ENCODE measurements at regions not wholly inside any gene's neighbourhood (a gene's known extent, or its start where the extent isn't known, plus 50 kb on each side); places are given as distances from the start of the nearest gene placed in this dataset.
"Not testable (repeated sequence)": the region's sequence is repeated elsewhere in the genome, so short reads cannot be mapped to it uniquely, and the experiment has no call there.

DNA sequence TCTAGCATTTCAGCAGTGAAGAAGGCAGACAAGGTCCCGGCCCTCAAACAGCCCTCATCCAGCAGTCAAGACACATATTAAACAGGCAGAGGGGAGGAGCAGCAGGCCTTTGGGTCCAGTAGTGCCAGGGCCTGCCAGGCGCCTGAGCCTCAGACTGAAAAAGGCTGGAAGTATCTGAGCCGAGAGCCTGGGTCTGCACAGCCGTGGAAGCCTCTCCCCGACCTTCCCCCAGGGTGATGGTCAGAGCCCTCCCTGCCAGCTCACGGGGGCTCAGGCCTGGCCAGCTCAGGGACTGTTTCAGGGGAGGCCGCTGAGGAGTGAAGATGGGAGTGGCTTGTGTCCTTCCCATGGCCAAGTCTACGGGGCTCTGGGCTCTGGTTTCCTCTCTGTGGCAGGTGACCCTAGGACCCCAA, 565.2 kb downstream of the PTPRU start:
- no peak for DNase-seq

DNA sequence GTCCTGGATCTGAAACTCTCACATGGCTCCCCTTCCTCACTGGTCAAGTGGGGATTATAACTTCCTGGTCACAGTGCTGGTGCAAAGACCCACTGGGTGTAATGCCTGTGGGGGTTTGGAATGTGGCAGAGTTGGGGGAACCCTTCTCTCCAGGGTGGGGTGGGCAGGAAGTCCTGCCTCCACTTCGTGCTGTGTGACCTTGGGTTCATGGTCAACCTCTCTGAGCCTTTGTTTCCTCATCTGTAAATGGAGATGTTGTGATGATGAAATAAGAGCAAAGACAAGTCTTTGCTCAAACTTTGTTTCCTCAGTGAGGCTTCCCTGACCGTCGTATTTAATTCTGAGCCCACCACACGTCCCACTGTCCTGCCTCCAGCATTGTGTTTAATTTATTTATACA, 564.7 kb downstream of the PTPRU start:
- DNase-seq: no peak

DNA sequence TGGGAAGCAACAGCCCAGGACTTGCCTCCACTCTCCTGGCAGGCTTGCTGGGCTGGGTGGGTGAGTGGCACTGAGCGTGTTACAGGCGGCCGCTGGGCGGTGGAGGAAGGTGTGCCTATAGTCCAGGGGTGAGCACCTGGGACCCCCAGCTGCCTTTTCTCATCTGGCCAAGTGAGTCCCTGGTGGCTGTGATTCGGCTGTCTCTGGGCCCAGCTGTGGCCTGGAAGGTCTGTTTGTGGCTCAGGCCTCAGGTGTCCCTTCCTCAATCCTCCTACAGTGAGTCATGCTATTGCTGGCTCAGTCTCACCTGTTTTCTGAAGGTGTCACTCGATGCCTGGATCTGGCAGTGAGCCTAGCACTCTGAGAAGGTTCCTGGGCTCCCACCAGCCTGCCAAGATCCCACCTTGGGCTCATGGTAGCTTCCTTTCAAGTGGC, 564.2 kb downstream of the PTPRU start:
- no peak for DNase-seq

GRCh38 chr1:29800120-29800519, 563.8 kb downstream of the PTPRU start:
- no peak for DNase-seq

GRCh38 chr1:29798699-29799566, 562.6 kb downstream of the PTPRU start:
- DNase-seq: no peak

- not testable (repeated sequence) for DNase-seq
Measured at GRCh38 chr1:29797125-29797524, 560.8 kb downstream of the PTPRU start.

DNA sequence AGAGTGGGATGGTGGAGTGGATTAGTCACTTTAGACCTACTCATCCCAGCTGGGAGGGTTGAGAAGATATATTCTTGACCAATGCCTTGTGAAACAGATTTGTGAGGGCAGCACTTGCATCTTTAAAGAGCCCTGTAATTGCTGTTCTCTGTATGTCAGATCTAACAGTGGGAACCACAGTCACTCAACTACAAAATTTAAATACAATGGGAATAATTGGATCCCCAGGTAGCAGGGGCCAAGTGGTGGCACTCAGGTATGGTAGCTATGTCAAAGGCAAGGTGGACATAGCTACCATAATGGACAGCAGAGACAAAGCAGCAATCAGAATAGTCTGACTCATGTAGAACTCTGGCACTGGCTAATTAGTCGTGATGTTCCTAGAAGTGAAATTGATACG, 559.6 kb downstream of the PTPRU start:
- DNase-seq: not testable (repeated sequence)

DNA sequence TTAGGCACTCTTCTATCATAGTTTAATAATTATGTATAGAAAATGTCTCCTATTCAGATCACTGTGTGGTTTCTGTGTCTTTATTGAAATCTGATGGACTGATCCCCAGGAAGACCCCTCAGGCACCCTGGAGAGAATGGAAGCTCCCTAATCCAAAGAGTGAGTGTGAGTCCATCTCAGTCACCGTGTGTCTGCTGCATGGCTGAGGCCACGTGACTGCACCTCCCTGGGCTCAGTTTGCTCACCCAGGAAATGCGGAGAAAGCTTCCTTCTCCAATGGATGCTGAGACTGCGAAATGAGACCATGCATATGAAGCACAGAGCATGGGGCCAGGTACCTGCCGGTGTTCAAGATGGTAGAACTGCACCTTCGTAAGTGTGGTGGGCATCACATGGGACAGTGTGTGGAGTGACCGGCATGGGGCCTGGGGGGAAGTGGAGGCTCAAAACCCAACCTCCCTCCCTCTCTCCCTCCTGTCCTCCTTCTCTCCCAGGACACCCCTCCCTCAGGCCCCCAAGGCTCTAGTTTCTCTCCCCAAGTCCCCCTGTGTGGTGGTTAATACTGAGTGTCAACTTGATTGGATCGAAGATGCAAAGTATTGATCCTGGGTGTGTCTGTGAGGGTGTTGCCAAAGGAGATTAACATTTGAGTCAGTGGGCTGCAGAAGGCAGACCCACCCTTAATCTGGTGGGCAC, 557.5 kb downstream of the PTPRU start:
- no peak for DNase-seq

DNA sequence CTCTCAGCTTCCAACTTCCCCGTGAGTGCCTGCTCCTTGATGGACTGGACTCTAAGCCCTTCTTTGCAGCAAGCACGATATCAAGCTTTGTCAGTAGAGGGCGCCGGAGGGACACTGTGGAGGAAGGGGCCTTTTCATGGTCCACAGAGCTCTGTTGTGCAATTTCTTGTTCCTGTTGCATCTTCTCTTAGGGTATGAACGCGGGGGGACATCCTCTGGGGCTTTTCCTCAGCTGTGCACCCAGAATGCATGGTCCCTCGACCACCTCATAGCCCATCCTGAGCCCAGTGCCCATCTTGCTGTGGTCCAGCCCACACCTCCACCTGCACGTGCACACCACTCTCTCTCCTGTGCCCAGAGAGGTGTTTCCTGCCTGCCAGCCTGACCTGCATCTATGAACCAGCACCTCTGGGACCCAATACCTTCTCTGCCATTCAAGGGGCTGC, 556.8 kb downstream of the PTPRU start:
- DNase-seq: peak in 1 of 2 experiments; percentile 76

- DNase-seq: no peak
Measured at GRCh38 chr1:29789910-29790247, 553.6 kb downstream of the PTPRU start.

- DNase-seq: no peak
Measured at GRCh38 chr1:29789221-29789909, 553.0 kb downstream of the PTPRU start.

- DNase-seq: no peak
Measured at GRCh38 chr1:29786791-29787732, 550.7 kb downstream of the PTPRU start.

DNA sequence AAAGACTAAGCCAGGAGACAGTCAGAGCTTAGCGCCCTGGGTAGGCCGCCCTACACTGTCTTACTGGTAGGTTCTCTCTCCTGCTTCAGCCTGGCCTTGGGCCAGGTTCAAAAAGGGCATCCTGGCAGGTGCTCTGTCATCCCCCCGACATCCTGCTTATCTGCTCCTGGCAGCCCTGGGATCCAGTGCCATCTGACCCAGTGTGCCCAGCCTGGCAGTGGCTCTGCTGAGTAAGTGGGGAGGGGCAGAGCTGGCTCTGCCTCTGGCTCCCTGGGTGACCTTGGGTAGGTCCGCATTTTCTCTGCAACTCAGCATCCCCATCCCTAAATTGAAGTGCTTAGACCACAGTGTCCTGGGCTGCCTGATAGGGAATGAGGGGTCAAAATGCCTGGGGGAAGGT, 549.9 kb downstream of the PTPRU start:
- DNase-seq: no peak

DNA sequence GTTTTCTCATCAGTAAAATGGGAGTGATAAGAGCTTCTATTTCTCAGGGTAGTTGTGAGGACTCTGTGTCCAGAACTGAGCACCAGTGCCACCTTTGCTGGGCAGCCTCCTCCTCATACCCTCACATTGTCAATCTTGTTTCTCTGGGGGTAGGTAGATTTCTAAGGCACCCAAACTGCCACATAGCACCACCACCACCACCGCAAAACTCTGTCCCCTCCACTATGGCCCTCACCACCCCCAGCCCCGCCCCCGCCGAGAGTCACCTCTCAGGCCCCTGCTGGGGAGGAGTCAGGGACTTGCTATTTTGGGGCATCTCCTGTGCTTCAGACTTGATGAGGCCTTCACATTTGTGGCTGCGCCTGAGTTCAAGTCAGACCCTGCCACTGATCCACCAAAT, 549.2 kb downstream of the PTPRU start:
- no peak for DNase-seq

- no peak for DNase-seq
Measured at GRCh38 chr1:29785137-29785527, 548.8 kb downstream of the PTPRU start.

DNA sequence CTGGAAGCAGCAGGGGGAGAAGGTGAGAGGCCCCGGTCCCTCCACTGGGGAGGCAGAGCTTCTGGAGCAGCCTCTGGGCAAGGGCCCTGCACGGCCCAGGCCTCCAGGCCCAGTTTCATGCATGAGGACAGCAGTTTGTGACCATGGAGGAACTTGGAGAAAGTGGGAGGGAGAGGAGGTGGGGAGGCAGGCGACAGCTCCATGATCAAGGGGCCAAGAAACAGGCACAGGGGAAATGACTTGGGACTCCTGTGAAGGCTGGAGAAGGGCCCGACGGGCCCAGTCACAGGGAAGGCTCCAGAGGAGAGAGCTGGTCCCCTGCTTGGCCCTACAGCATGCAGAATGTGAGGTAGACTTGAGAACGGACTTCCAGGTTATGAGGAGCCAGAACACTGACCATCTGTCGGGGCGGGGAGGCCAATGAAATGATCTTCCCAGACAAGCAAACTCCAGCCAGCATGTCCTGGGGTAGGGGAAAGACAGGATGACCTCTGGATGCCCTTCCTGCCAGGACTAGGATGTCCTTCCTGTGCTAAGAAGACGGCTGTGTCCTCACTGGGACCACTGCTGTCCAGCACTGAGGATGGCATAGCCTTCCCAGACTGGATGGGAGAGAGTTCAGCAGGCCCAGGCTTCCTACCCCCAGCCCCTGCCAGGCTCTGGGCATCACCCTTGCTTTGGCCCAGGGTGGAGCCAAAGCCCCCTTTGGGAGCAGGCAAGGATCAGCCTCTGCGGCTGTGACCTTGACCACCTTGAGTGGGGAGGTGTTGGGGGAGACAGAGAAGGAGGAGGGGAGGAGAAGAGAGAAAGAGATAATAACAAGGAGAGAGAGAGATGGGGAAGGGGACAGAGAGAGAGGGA, 548.2 kb downstream of the PTPRU start:
- no peak for DNase-seq

DNA sequence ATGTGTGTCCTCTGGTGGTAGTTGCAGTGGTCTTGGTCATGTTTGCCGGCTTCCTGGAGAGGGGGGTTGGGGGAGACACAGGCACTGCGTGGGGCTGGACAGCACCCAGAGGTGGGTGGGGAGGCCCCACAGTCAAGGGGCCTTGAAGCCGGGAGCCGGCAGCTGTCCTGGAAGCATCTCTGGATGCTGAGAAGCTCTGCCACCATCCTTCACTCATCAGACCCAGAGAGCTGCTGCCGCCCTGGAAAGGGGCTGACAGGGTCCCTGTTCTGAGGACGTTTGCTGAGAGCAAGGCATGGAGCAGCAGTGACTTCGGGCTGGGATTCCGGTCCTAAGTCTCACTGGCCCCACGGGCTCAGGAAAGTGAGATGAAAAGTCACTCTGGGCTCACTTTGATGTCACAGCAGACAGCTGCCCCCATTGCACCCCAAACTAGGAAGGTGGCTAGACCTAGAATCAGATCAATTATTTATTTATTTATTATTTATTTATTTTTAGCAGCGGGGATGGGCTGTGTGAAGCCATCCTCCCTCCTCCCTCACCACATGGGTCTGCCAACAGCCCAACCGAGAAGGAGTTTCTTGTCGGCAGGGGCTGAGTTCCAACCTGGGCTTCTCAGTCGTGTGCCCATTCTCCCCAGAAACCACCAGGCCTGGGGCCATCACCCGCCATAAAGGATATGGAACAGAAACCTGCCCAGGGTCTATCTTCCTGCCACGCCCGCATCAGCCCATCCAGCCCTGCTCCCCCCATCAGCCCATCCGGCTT, 547.4 kb downstream of the PTPRU start:
- DNase-seq: no peak

GRCh38 chr1:29782846-29783507, 546.7 kb downstream of the PTPRU start:
- no peak for DNase-seq

- DNase-seq: no peak
Measured at GRCh38 chr1:29779146-29779545, 542.8 kb downstream of the PTPRU start.

GRCh38 chr1:29777522-29777921, 541.2 kb downstream of the PTPRU start:
- DNase-seq: no peak
